Vagina (tissue), 2 donors: ENCODE measurements at regions not wholly inside any gene's neighbourhood (a gene's known extent, or its start where the extent isn't known, plus 50 kb on each side); places are given as distances from the start of the nearest gene placed in this dataset.

Experiments
- POLR2A ChIP-seq, 2 donors: fragments of 450-650 bp; IDR thresholded peaks; one replicate each; pipeline ENCODE4 v1.6.1; 2017; ENCODE audit warnings: antibody characterized with exemption in 2 of 2, mild to moderate bottlenecking in 2 of 2, moderate library complexity in 2 of 2
- POLR2AphosphoS5 ChIP-seq, 2 donors: sonication (generic); formaldehyde crosslinking; IDR thresholded peaks; one replicate each; pipeline ENCODE4 v1.9.0; 2017; ENCODE audit warnings: antibody characterized with exemption in 2 of 2, mild to moderate bottlenecking in 2 of 2, low read depth in 1 of 2; ENCODE audit not compliant: insufficient read depth in 1 of 2
- TF ChIP-seq, protein P1 (sequence below), 3 experiments: fragments of 450-650 bp in 2 of 3; fragments of 200-600 bp in 1 of 3; sonication (generic) in 1 of 3; IDR thresholded peaks; one replicate each; pipeline ENCODE4 v1.5.1; 2017 to 2019; ENCODE audit warnings: antibody characterized with exemption in 3 of 3, mild to moderate bottlenecking in 2 of 3, moderate library complexity in 2 of 3

DNA sequence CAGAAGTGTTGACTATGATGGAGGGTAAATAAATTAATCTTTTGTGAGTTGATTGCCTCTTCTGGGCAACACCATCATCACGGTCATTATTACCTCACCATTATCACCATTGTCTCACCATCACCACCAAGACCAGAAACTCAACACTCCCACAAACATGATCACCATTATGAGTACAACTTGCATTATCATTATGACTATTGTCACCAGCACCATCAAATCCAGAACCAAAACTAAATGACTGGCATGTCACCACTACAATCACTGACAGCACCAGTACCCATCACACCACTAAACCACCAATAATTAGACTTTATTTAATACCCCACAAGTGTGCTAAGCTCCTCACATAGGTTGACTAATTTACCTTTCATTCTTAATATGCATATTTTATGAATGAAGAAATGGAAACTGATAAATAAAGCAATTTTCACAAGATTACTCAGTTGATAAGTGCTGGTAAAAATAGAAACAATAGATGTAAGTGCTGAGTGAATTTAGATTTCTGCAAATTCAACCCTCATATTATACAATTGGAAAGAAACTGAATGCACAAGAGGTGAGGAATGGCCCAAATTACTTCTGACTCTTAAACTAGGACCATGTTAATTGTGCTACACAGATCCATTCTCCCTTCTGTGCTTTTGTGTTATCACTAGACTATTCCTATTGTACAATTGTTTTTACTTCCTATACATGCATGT, 517.8 kb upstream of the PAPPA start:
- TF ChIP-seq POLR2AphosphoS5 (IDR thresholded peaks at IDR 0.05; ENCODE audit: insufficient read depth in 1 of 2, low read depth in 1 of 2): no peak
- TF ChIP-seq, protein P1, sequence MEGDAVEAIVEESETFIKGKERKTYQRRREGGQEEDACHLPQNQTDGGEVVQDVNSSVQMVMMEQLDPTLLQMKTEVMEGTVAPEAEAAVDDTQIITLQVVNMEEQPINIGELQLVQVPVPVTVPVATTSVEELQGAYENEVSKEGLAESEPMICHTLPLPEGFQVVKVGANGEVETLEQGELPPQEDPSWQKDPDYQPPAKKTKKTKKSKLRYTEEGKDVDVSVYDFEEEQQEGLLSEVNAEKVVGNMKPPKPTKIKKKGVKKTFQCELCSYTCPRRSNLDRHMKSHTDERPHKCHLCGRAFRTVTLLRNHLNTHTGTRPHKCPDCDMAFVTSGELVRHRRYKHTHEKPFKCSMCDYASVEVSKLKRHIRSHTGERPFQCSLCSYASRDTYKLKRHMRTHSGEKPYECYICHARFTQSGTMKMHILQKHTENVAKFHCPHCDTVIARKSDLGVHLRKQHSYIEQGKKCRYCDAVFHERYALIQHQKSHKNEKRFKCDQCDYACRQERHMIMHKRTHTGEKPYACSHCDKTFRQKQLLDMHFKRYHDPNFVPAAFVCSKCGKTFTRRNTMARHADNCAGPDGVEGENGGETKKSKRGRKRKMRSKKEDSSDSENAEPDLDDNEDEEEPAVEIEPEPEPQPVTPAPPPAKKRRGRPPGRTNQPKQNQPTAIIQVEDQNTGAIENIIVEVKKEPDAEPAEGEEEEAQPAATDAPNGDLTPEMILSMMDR (IDR thresholded peaks at IDR 0.05): no peak
- TF ChIP-seq POLR2A (IDR thresholded peaks at IDR 0.05): no peak
